GM12878 (cell line): ENCODE measurements at regions not wholly inside any gene's neighbourhood (a gene's known extent, or its start where the extent isn't known, plus 50 kb on each side); places are given as distances from the start of the nearest gene placed in this dataset.

Experiments
- ATAC-seq: fragments of 200-7000 bp; cut with Tn5 transposase; 3 replicates; pipeline ENCODE4 v1.9.1; 2020; ENCODE audit warnings: mild to moderate bottlenecking, moderate library complexity
- BruUV-seq: library from RNA; stranded (reverse); fragments of 400-500 nt; replicated peaks from 2 replicates; lab custom pipeline; 2021; lab: Mats Ljungman, UMichigan
- CTCF ChIA-PET: fragments of 300-600 bp; sonication (Branson Sonifier 250); formaldehyde crosslinking; extraction: SDS; loops from one replicate; lab custom pipeline; 2021; ENCODE audit warnings: inconsistent platforms; lab: Yijun Ruan, JAX
- POLR2A ChIA-PET: fragments of 350-600 bp; formaldehyde crosslinking; extraction: SDS; loops from one replicate; lab custom pipeline; 2021; ENCODE audit warnings: inconsistent platforms; lab: Charles Lee
- RAD21 ChIA-PET: fragments of 300-600 bp; sonication (Branson Sonifier 250); formaldehyde crosslinking; loops from one replicate; lab custom pipeline; 2023; ENCODE audit warnings: antibody characterized with exemption; ENCODE audit not compliant: unreplicated experiment; lab: Charles Lee
- SMC1A ChIA-PET: fragments of 300-600 bp; sonication (Branson Sonifier 250); formaldehyde crosslinking; loops from one replicate; lab custom pipeline; 2023; ENCODE audit not compliant: unreplicated experiment, uncharacterized antibody; lab: Charles Lee
- DNase-seq: peaks from one replicate; pipeline ENCODE4 v3.0.0-alpha.2; 2011; ENCODE audit warnings: low read depth, low spot score
- FAIRE-seq: peaks from 3 replicates; lab custom pipeline; 2011; peaks lifted over from hg19 to GRCh38; lab: Jason Lieb, UNC
- H2AFZ ChIP-seq: 2 replicates; pipeline ENCODE4 v1.6.0; 2011; ENCODE audit warnings: low read depth, low read length, control low read depth; ENCODE audit not compliant: control insufficient read depth
- H3K27ac ChIP-seq: 2 replicates; pipeline ENCODE4 v1.5.1; 2011; ENCODE audit warnings: control low read depth; ENCODE audit not compliant: control insufficient read depth, insufficient read depth
- H3K27me3 ChIP-seq, 2 experiments: replicated peaks in 1 of 2; 2 replicates each; pipeline versions ENCODE4 v1.6.0 to v1.6.1; 2011; ENCODE audit warnings: low read length in 1 of 2; ENCODE audit not compliant: control insufficient read depth in 2 of 2, insufficient read depth in 2 of 2
- H3K36me3 ChIP-seq, 2 experiments: 2 replicates each; pipeline ENCODE4 v1.5.1; 2011; ENCODE audit warnings: low read length in 1 of 2; ENCODE audit not compliant: control insufficient read depth in 2 of 2, insufficient read depth in 2 of 2
- H3K4me1 ChIP-seq: 2 replicates; pipeline ENCODE4 v1.6.1; 2011; ENCODE audit warnings: mild to moderate bottlenecking, low read length, moderate library complexity, mixed read lengths; ENCODE audit not compliant: control insufficient read depth, insufficient read depth
- H3K4me2 ChIP-seq: 2 replicates; pipeline ENCODE4 v1.6.0; 2011; ENCODE audit warnings: control low read depth; ENCODE audit not compliant: control insufficient read depth, insufficient read depth
- H3K4me3 ChIP-seq: fragments of 200-600 bp; sonication (generic); 2 replicates; pipeline ENCODE4 v1.5.1; 2016
- H3K79me2 ChIP-seq: 2 replicates; pipeline ENCODE4 v1.6.0; 2011; ENCODE audit warnings: low read length; ENCODE audit not compliant: control insufficient read depth, insufficient read depth
- H3K9ac ChIP-seq: 2 replicates; pipeline ENCODE4 v1.8.0; 2011; ENCODE audit warnings: low read length, control low read depth, mixed read lengths; ENCODE audit not compliant: control insufficient read depth, insufficient read depth
- H3K9me3 ChIP-seq: replicated peaks from 3 replicates; pipeline ENCODE4 v1.5.1; 2011; ENCODE audit warnings: mild to moderate bottlenecking, low read length; ENCODE audit not compliant: control insufficient read depth, insufficient read depth
- H4K20me1 ChIP-seq: 2 replicates; pipeline ENCODE4 v1.6.0; 2011; ENCODE audit not compliant: control insufficient read depth, insufficient read depth
- ASH2L ChIP-seq: fragments of 300-600, 200-600 bp; sonication (generic); IDR thresholded peaks from 2 replicates; pipeline ENCODE4 v1.6.1; 2017; ENCODE audit warnings: low read depth, mild to moderate bottlenecking, borderline replicate concordance
- IKZF1 ChIP-seq: fragments of 450-650 bp; conservative IDR thresholded peaks from 2 replicates; pipeline ENCODE4 v1.6.1; 2017; ENCODE audit warnings: antibody characterized with exemption, mild to moderate bottlenecking
- MAX ChIP-seq: IDR thresholded peaks from 2 replicates; pipeline ENCODE4 v1.6.1; 2012; ENCODE audit warnings: low read depth, low read length, improper control_type of control experiment
- MEF2B ChIP-seq: fragments of 450-650 bp; IDR thresholded peaks from 2 replicates; pipeline ENCODE4 v1.6.1; 2018; ENCODE audit warnings: mild to moderate bottlenecking, moderate library complexity; ENCODE audit not compliant: partially characterized antibody, poor library complexity, severe bottlenecking
- PAX5 ChIP-seq: IDR thresholded peaks from 2 replicates; pipeline ENCODE4 v1.6.1; 2011; ENCODE audit warnings: low read depth, low read length, borderline replicate concordance
- RFX5 ChIP-seq: IDR thresholded peaks from 2 replicates; pipeline ENCODE4 v1.6.1; 2011; ENCODE audit warnings: low read depth, low read length, improper control_type of control experiment
- SREBF1 ChIP-seq: IDR thresholded peaks from 2 replicates; pipeline ENCODE4 v1.6.1; 2012; ENCODE audit warnings: mild to moderate bottlenecking, low read length
- ZNF622 ChIP-seq: fragments of 450-650 bp; IDR thresholded peaks from 2 replicates; pipeline ENCODE4 v1.6.1; 2017; ENCODE audit warnings: mild to moderate bottlenecking, inconsistent platforms
- ZSCAN29 ChIP-seq: fragments of 450-650 bp; IDR thresholded peaks from 2 replicates; pipeline ENCODE4 v1.6.1; 2017; ENCODE audit warnings: mild to moderate bottlenecking, moderate library complexity
- WGBS: methylation state at CpG from one replicate; pipeline ENCODE4 v1.1.6; 2016; ENCODE audit warnings: low lambda C conversion rate; ENCODE audit not compliant: insufficient replicate concordance, insufficient coverage; ENCODE audit errors: missing lambda C conversion rate; 5-methylcytosine and 5-hydroxymethylcytosine counted together
- in situ Hi-C: fragments of 300-500 bp; cut with MboI; formaldehyde crosslinking; loops from 9 replicates; pipeline ENCODE4 v1.14.3; 2018; ENCODE audit warnings: mixed read lengths
- intact Hi-C: fragments of 100-400 bp; cut with micrococcal nuclease; formaldehyde crosslinking; loops from one replicate; pipeline ENCODE4 v1.14.2; 2022; ENCODE audit not compliant: unreplicated experiment

- RAD21 ChIA-PET = interaction anchor here (1.1 to 1.7 kb wide), 7 partner anchors 10 to 82 kb away, joined by 3 to 7 read pairs (median 4); no protein-coding TSS in a partner anchor
- TF ChIP-seq ZNF622 = no peak
- TF ChIP-seq, all 136 proteins: peak for 0
- POLR2A ChIA-PET = interaction anchor here (1.2 to 1.4 kb wide), 2 partner anchors 11 to 21 kb away, joined by 3 to 6 read pairs; no protein-coding TSS in a partner anchor
- CTCF ChIA-PET = interaction anchor here (0.8 to 2.0 kb wide), 6 partner anchors 8 to 119 kb away, joined by 3 to 17 read pairs (median 6); no protein-coding TSS in a partner anchor
- BruUV-seq = no TSS peak
- no peaks in the 10 kb centered on the region for H4K20me1 ChIP-seq
- H3K4me2 ChIP-seq = no peak overlapping the region
- SMC1A ChIA-PET = interaction anchor here (0.9 to 2.0 kb wide), 6 partner anchors 10 to 122 kb away, joined by 3 to 11 read pairs (median 5); no protein-coding TSS in a partner anchor
- 0% methylated on average over 2 of the region's 2 CpGs for WGBS
- ATAC-seq = no peak
- no peak overlapping the region for H3K9ac ChIP-seq
- H3K27me3 ChIP-seq = no peaks in the 10 kb centered on the region
- H3K4me1 ChIP-seq = peaks cover 3% of the 10 kb centered on the region; the same call in 1 of the 2 replicates
- no peak for DNase-seq
- no peak for FAIRE-seq
- no peaks in the 10 kb centered on the region for H3K9me3 ChIP-seq
- H3K4me3 ChIP-seq = no peak overlapping the region
- H3K36me3 ChIP-seq = no peaks in the 10 kb centered on the region
- H3K79me2 ChIP-seq = no peaks in the 10 kb centered on the region
- in situ Hi-C loops (no loop called here), intact Hi-C loops (no loop called here)
- H2AFZ ChIP-seq = no peak overlapping the region
- no peak overlapping the region for H3K27ac ChIP-seq
Observed at GRCh38 chr22:22048981-22049531, 66.5 kb upstream of the TOP3B start.

GRCh38 chr22:22048318-22048942 is 65.8 kb upstream of the TOP3B start:
- 91% methylated on average over 2 of the region's 2 CpGs for WGBS
- H4K20me1 ChIP-seq = no peaks in the 10 kb centered on the region
- in situ Hi-C loops (no loop called here), intact Hi-C loops (no loop called here)
- SMC1A ChIA-PET = interaction anchor here (0.9 to 2.0 kb wide), 6 partner anchors 11 to 123 kb away, joined by 3 to 11 read pairs (median 5); no protein-coding TSS in a partner anchor
- H3K4me2 ChIP-seq = no peak overlapping the region
- H3K9me3 ChIP-seq = no peaks in the 10 kb centered on the region
- ATAC-seq = no peak
- H2AFZ ChIP-seq = no peak overlapping the region
- H3K36me3 ChIP-seq = no peaks in the 10 kb centered on the region
- POLR2A ChIA-PET = interaction anchor here (1.2 to 1.4 kb wide), 2 partner anchors 10 to 21 kb away, joined by 3 to 6 read pairs; no protein-coding TSS in a partner anchor
- TF ChIP-seq RFX5 (no peak), SREBF1 (no peak), MAX (no peak), MEF2B (no peak), ASH2L (no peak), ZNF622 (no peak), PAX5 (no peak), ZSCAN29 (no peak), IKZF1 (no peak)
- TF ChIP-seq, all 136 proteins: peak for 0
- H3K4me3 ChIP-seq = no peak overlapping the region
- H3K9ac ChIP-seq = no peak overlapping the region
- H3K27me3 ChIP-seq = no peaks in the 10 kb centered on the region
- FAIRE-seq (no peak), DNase-seq (no peak)
- H3K79me2 ChIP-seq = no peaks in the 10 kb centered on the region
- ChIA-PET RAD21 (interaction anchor here (1.1 to 1.7 kb wide), 6 partner anchors 10 to 19 kb away, joined by 3 to 7 read pairs (median 4); no protein-coding TSS in a partner anchor), CTCF (interaction anchor here (0.8 to 2.0 kb wide), 6 partner anchors 9 to 120 kb away, joined by 3 to 17 read pairs (median 6); no protein-coding TSS in a partner anchor)
- no peak overlapping the region for H3K27ac ChIP-seq
- peaks cover 9% of the 10 kb centered on the region for H3K4me1 ChIP-seq
- no TSS peak for BruUV-seq
